Neuronal stem cell (in vitro differentiated cells): ENCODE measurements at regions not wholly inside any gene's neighbourhood (a gene's known extent, or its start where the extent isn't known, plus 50 kb on each side); places are given as distances from the start of the nearest gene placed in this dataset.

ENCODE experiments used
- DNase-seq: peaks from one replicate; pipeline ENCODE4 v3.0.0-alpha.2; 2013; ENCODE audit warnings: low spot score
- H2AFZ ChIP-seq: one replicate; pipeline ENCODE4 v1.6.1; 2013; ENCODE audit warnings: mild to moderate bottlenecking, low read length, inconsistent platforms
- H2AK5ac ChIP-seq: 2 replicates; pipeline ENCODE4 v1.6.1; 2013; ENCODE audit warnings: low read depth, mild to moderate bottlenecking, inconsistent platforms, low read length, moderate library complexity, mixed read lengths
- H2BK120ac ChIP-seq: 2 replicates; pipeline ENCODE4 v1.6.1; 2013; ENCODE audit warnings: low read depth, mild to moderate bottlenecking, inconsistent platforms, low read length, moderate library complexity, mixed read lengths
- H2BK12ac ChIP-seq: one replicate; pipeline ENCODE4 v1.6.1; 2013; ENCODE audit warnings: low read length, inconsistent platforms
- H2BK15ac ChIP-seq: 2 replicates; pipeline ENCODE4 v1.6.1; 2013; ENCODE audit warnings: mild to moderate bottlenecking, low read length, inconsistent platforms, mixed read lengths
- H2BK5ac ChIP-seq: one replicate; pipeline ENCODE4 v1.6.1; 2013; ENCODE audit warnings: inconsistent platforms, mild to moderate bottlenecking, low read length, moderate library complexity
- H3K14ac ChIP-seq: one replicate; pipeline ENCODE4 v1.6.1; 2013; ENCODE audit warnings: low read length, inconsistent platforms
- H3K18ac ChIP-seq: 2 replicates; pipeline ENCODE4 v1.6.1; 2013; ENCODE audit warnings: low read length, inconsistent platforms
- H3K23ac ChIP-seq: 2 replicates; pipeline ENCODE4 v1.6.1; 2013; ENCODE audit warnings: low read depth, mild to moderate bottlenecking, mixed read lengths, low read length, inconsistent platforms; ENCODE audit not compliant: poor library complexity
- H3K27ac ChIP-seq: replicated peaks from 3 replicates; pipeline ENCODE4 v1.5.1; 2013; ENCODE audit warnings: low read length, inconsistent platforms
- H3K27me3 ChIP-seq, 3 experiments: 2 replicates each; pipeline ENCODE4 v1.6.1; 2013; ENCODE audit warnings: low read length in 3 of 3, mild to moderate bottlenecking in 2 of 3, inconsistent platforms in 1 of 3, low read depth in 1 of 3, mixed read lengths in 1 of 3, moderate library complexity in 1 of 3; ENCODE audit not compliant: control insufficient read depth in 3 of 3, insufficient read depth in 3 of 3
- H3K36me3 ChIP-seq, 2 donors: replicated peaks in 1 of 2; 2 replicates each; pipeline ENCODE4 v1.6.1; 2013; ENCODE audit warnings: low read length in 2 of 2; ENCODE audit not compliant: control insufficient read depth in 2 of 2, insufficient read depth in 2 of 2
- H3K4ac ChIP-seq: 2 replicates; pipeline ENCODE4 v1.6.1; 2013; ENCODE audit warnings: inconsistent platforms, mild to moderate bottlenecking, low read length, moderate library complexity
- H3K4me1 ChIP-seq, 2 donors: 1 replicate in 1 of 2; 2 replicates in 1 of 2; pipeline ENCODE4 v1.6.1; 2013; ENCODE audit warnings: low read length in 2 of 2, low read depth in 1 of 2; ENCODE audit not compliant: control insufficient read depth in 2 of 2, insufficient read depth in 1 of 2
- H3K4me2 ChIP-seq: one replicate; pipeline ENCODE4 v1.6.1; 2013; ENCODE audit warnings: mild to moderate bottlenecking, low read length, inconsistent platforms; ENCODE audit not compliant: insufficient read depth, poor library complexity, severe bottlenecking
- H3K4me3 ChIP-seq, 2 donors: 2 replicates each; pipeline ENCODE4 v1.5.1; 2013; ENCODE audit warnings: low read length in 2 of 2, mild to moderate bottlenecking in 2 of 2, inconsistent platforms in 1 of 2, moderate library complexity in 1 of 2
- H3K79me1 ChIP-seq: one replicate; pipeline ENCODE4 v1.6.1; 2013; ENCODE audit warnings: low read depth, mild to moderate bottlenecking, inconsistent platforms, low read length, moderate library complexity
- H3K9ac ChIP-seq: one replicate; pipeline ENCODE4 v1.6.1; 2013; ENCODE audit warnings: mild to moderate bottlenecking, low read depth, low read length, inconsistent platforms; ENCODE audit not compliant: poor library complexity
- H3K9me3 ChIP-seq, 2 donors: replicated peaks in 1 of 2; 2 replicates each; pipeline versions ENCODE3 to v1.6.1; 2013; ENCODE audit warnings: low read length in 2 of 2, mild to moderate bottlenecking in 2 of 2, inconsistent platforms in 1 of 2, low read depth in 1 of 2, mixed read lengths in 1 of 2, moderate library complexity in 1 of 2; ENCODE audit not compliant: control insufficient read depth in 2 of 2, insufficient read depth in 1 of 2
- H4K8ac ChIP-seq: one replicate; pipeline ENCODE4 v1.6.1; 2013; ENCODE audit warnings: low read depth, mild to moderate bottlenecking, inconsistent platforms, low read length, moderate library complexity
- H4K91ac ChIP-seq: one replicate; pipeline ENCODE4 v1.6.1; 2013; ENCODE audit warnings: low read length, low read depth, mild to moderate bottlenecking, inconsistent platforms; ENCODE audit not compliant: poor library complexity
- WGBS, 2 donors: extraction: QIAGEN DNeasy Blood & Tissue Kit; methylation state at CpG; one replicate each; pipeline ENCODE4 v1.1.7; 2013; ENCODE audit warnings: missing lambda C conversion rate in 2 of 2, mixed read lengths in 1 of 2; ENCODE audit not compliant: insufficient read length in 2 of 2, insufficient replicate concordance in 1 of 2; ENCODE audit errors: extremely low coverage in 2 of 2; 5-methylcytosine and 5-hydroxymethylcytosine counted together

DNA sequence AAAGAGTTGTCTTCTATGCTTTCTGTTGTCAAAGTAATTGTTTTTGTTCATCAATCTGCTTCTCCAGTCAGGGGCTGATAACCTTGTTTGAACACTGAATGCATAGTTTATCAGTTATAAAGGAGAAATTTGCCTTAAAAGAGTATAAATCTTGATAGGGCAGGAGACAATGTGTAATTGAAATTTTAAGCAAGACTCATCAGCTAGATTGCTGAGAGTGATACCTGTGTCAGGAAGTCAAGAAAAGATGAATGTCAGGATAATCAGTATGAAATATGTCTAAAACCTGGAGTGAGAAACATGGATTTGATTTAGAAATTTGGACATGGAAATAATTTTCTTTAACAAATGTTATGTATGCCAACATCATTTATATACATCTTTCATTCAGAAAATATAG, 1258.1 kb downstream of the EFNA5 start:
- H2BK5ac ChIP-seq: no peak overlapping the region
- no peak overlapping the region for H4K8ac ChIP-seq
- DNase-seq: no peak
- no peaks in the 10 kb centered on the region for H3K27me3 ChIP-seq
- H3K4me3 ChIP-seq: no peak overlapping the region
- H3K4ac ChIP-seq: no peak overlapping the region
- no peaks in the 10 kb centered on the region for H3K36me3 ChIP-seq
- H3K23ac ChIP-seq: no peak overlapping the region
- H2BK12ac ChIP-seq: no peak overlapping the region
- no peak overlapping the region for H2AK5ac ChIP-seq
- H2BK15ac ChIP-seq: no peak overlapping the region
- no peak overlapping the region for H3K27ac ChIP-seq
- H2BK120ac ChIP-seq: no peak overlapping the region
- no peak overlapping the region for H3K9ac ChIP-seq
- H4K91ac ChIP-seq: no peak overlapping the region
- no peak overlapping the region for H3K14ac ChIP-seq
- no peak overlapping the region for H3K4me2 ChIP-seq
- no peaks in the 10 kb centered on the region for H3K4me1 ChIP-seq
- no peaks in the 10 kb centered on the region for H3K9me3 ChIP-seq
- no peaks in the 10 kb centered on the region for H3K79me1 ChIP-seq
- H3K18ac ChIP-seq: no peak overlapping the region
- no peak overlapping the region for H2AFZ ChIP-seq

DNA sequence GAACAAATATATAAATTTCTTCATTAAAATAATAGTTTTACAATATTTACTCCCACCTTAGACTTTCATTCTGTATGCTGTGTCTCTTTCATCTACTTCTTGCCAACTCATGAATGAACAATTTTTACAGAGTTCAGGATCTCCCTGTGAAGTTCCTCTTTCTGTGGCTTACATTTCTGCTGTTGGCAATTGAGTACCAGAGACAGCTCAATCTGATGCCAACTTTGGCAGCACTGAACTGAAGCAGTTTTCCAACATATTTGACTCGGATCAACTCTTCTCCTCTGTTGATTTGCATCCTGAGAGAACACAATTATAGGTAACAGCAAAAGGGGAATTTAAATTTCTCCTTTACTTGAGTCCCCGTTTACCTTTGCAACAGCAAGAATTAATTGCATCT, 1262.2 kb downstream of the EFNA5 start:
- H3K14ac ChIP-seq: no peak overlapping the region
- no peak overlapping the region for H2AK5ac ChIP-seq
- no peak overlapping the region for H3K4ac ChIP-seq
- no peak overlapping the region for H2BK120ac ChIP-seq
- H3K27ac ChIP-seq: no peak overlapping the region
- no peak overlapping the region for H4K8ac ChIP-seq
- no peak overlapping the region for H3K18ac ChIP-seq
- H3K4me2 ChIP-seq: no peak overlapping the region
- H3K4me1 ChIP-seq: no peaks in the 10 kb centered on the region
- H3K23ac ChIP-seq: no peak overlapping the region
- H2BK15ac ChIP-seq: no peak overlapping the region
- no CpG with 5 or more reads among the region's 2 CpGs for WGBS, 2 donors
- H3K9ac ChIP-seq: no peak overlapping the region
- H3K36me3 ChIP-seq: no peaks in the 10 kb centered on the region
- H3K9me3 ChIP-seq: no peaks in the 10 kb centered on the region
- no peak overlapping the region for H2BK12ac ChIP-seq
- H3K27me3 ChIP-seq: no peaks in the 10 kb centered on the region
- H2AFZ ChIP-seq: no peak overlapping the region
- no peak overlapping the region for H4K91ac ChIP-seq
- no peak for DNase-seq
- no peaks in the 10 kb centered on the region for H3K79me1 ChIP-seq
- H2BK5ac ChIP-seq: no peak overlapping the region
- no peak overlapping the region for H3K4me3 ChIP-seq

DNA sequence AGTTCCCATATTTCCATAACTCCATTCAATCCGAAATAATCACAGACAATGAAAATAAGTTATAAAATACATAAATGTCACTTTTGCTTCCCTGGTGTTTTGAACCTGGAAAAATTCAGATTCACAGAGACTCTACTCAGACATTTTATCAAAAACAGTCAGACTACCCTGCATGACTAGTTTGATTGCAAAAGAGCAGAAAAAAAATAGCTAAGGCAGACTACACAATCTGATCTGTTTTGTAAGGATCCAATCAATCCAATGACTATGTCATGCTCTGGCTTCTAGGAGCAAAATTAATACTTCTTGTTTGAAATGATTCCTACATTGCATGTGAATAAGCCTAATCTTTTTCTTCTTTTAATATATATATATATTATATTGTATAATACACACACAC, 1262.6 kb downstream of the EFNA5 start:
- no peaks in the 10 kb centered on the region for H3K36me3 ChIP-seq
- no peak overlapping the region for H2BK120ac ChIP-seq
- H2AK5ac ChIP-seq: no peak overlapping the region
- H2BK12ac ChIP-seq: no peak overlapping the region
- no peak overlapping the region for H3K27ac ChIP-seq
- no peak overlapping the region for H2BK5ac ChIP-seq
- no peak overlapping the region for H3K9ac ChIP-seq
- no peaks in the 10 kb centered on the region for H3K27me3 ChIP-seq
- H3K18ac ChIP-seq: no peak overlapping the region
- no peak overlapping the region for H3K4me2 ChIP-seq
- H4K91ac ChIP-seq: no peak overlapping the region
- H4K8ac ChIP-seq: no peak overlapping the region
- no peaks in the 10 kb centered on the region for H3K4me1 ChIP-seq
- no peaks in the 10 kb centered on the region for H3K79me1 ChIP-seq
- DNase-seq: no peak
- no peak overlapping the region for H2AFZ ChIP-seq
- no peak overlapping the region for H3K4me3 ChIP-seq
- WGBS, 2 donors: no CpG with 5 or more reads among the region's 1 CpG
- no peak overlapping the region for H2BK15ac ChIP-seq
- H3K4ac ChIP-seq: no peak overlapping the region
- no peak overlapping the region for H3K14ac ChIP-seq
- no peak overlapping the region for H3K23ac ChIP-seq
- no peaks in the 10 kb centered on the region for H3K9me3 ChIP-seq

DNA sequence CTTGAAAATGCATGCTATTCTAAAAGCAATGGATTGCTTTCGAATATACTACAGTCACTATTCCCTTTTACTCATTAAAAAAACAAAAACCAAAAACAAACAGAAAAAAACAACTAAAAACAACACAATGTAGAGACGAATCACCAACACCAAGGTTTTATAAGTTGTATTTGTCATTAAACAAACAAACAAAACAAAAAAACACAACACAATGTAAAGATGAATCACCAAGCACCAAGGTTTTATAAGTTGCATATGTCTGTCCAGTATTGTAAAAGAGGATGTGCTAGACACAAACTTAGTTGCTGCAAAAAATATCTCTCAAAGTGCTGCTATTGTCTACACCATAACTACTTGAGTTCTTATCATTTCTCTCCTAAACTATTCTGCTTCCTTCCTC, 1269.2 kb downstream of the EFNA5 start:
- Histone ChIP-seq H3K14ac (no peak overlapping the region), H2AFZ (no peak overlapping the region)

More for the DNA sequence above, 1269.2 kb downstream of the EFNA5 start:
- WGBS, 2 donors: no CpG with 5 or more reads among the region's 2 CpGs
- Histone ChIP-seq H3K36me3 (no peaks in the 10 kb centered on the region), H3K79me1 (no peaks in the 10 kb centered on the region), H2AK5ac (no peak overlapping the region), H3K4ac (no peak overlapping the region), H2BK15ac (no peak overlapping the region), H3K4me3 (no peak overlapping the region), H2BK12ac (no peak overlapping the region), H3K27ac (no peak overlapping the region), H2BK120ac (no peak overlapping the region), H3K23ac (no peak overlapping the region), H3K9me3 (no peaks in the 10 kb centered on the region), H3K4me2 (no peak overlapping the region), H3K27me3 (no peaks in the 10 kb centered on the region), H3K4me1 (no peaks in the 10 kb centered on the region), H3K18ac (no peak overlapping the region), H3K9ac (no peak overlapping the region), H2BK5ac (no peak overlapping the region), H4K8ac (no peak overlapping the region), H4K91ac (no peak overlapping the region)
- DNase-seq: no peak
